ENCODE measurements at regions not wholly inside any gene's neighbourhood (a gene's known extent, or its start where the extent isn't known, plus 50 kb on each side); places are given as distances from the start of the nearest gene placed in this dataset.
"Not testable (repeated sequence)": the region's sequence is repeated elsewhere in the genome, so short reads cannot be mapped to it uniquely, and the experiment has no call there.

- intact Hi-C loops (cut with micrococcal nuclease): no loop called here
- TF ChIP-seq CTCF (IDR thresholded peaks at IDR 0.05): no peak
- ATAC-seq: no peak
- ChIA-PET POLR2A (no interaction called here), CTCF (no interaction called here)
- Mint-ChIP-seq H3K4me3 (no peak overlapping the region), H3K4me1 (ENCODE audit: low read depth) (no peaks in the 10 kb centered on the region), H3K9me3 (no peaks in the 10 kb centered on the region), H3K36me3 (ENCODE audit: low read depth) (no peaks in the 10 kb centered on the region), H3K27me3 (no peaks in the 10 kb centered on the region), H3K27ac (no peak overlapping the region)
- DNase-seq: no peak
These were observed 581.3 kb downstream of the TMEM121 start for GRCh38 chr14:106107703-106108102.

DNA sequence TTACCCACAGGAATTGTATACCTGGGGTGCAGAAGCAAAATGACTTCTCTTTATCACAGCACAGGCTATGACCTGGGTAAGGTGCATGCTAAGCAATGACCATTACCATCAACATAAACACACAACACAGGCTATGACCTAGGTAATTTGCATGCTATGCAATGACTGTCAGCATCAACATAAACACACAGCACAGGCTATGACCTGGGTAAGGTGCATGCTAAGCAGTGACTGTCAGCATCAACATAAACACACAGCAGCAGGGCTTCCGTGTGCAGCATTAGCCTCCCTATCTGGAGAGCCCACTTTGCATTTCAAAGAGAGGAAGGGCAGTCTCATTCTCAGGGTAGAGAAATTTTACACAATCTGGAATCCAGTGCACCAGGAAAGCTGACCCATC is 583.0 kb downstream of the TMEM121 start:
- no peaks in the 10 kb centered on the region for H3K36me3 Mint-ChIP-seq (ENCODE audit: low read depth)
- H3K27me3 Mint-ChIP-seq: no peaks in the 10 kb centered on the region
- no peaks in the 10 kb centered on the region for H3K9me3 Mint-ChIP-seq
- DNase-seq (no peak), ATAC-seq (no peak)
- no peaks in the 10 kb centered on the region for H3K4me1 Mint-ChIP-seq (ENCODE audit: low read depth)
- no peak for TF ChIP-seq CTCF (IDR thresholded peaks at IDR 0.05)
- ChIA-PET POLR2A (no interaction called here), CTCF (no interaction called here)
- H3K27ac Mint-ChIP-seq: no peak overlapping the region
- no peak overlapping the region for H3K4me3 Mint-ChIP-seq
- intact Hi-C loops (cut with micrococcal nuclease): no loop called here

GRCh38 chr14:106115401-106115800 is 589.0 kb downstream of the TMEM121 start:
- no peak for ATAC-seq
- H3K27me3 Mint-ChIP-seq: no peaks in the 10 kb centered on the region
- intact Hi-C loops (cut with micrococcal nuclease): no loop called here
- no peaks in the 10 kb centered on the region for H3K9me3 Mint-ChIP-seq
- peak overlapping the region; percentile 74 for H3K27ac Mint-ChIP-seq
- ChIA-PET POLR2A (no interaction called here), CTCF (interaction anchor here (0.6 to 1.4 kb wide), 4 partner anchors 14 to 423 kb away, joined by 3 read pairs; no protein-coding TSS in a partner anchor)
- DNase-seq: no peak
- TF ChIP-seq CTCF (IDR thresholded peaks at IDR 0.05): no peak
- no peak overlapping the region for H3K4me3 Mint-ChIP-seq
- no peaks in the 10 kb centered on the region for H3K36me3 Mint-ChIP-seq (ENCODE audit: low read depth)
- H3K4me1 Mint-ChIP-seq (ENCODE audit: low read depth): peaks cover 13% of the 10 kb centered on the region

- H3K4me3 Mint-ChIP-seq; H3K36me3 Mint-ChIP-seq (ENCODE audit: low read depth); DNase-seq; H3K9me3 Mint-ChIP-seq; POLR2A ChIA-PET; intact Hi-C loops (cut with micrococcal nuclease); H3K27me3 Mint-ChIP-seq: not testable (repeated sequence)
- CTCF ChIA-PET: interaction anchor here (0.9 to 1.8 kb wide), 4 partner anchors 69 to 422 kb away, joined by 3 to 5 read pairs (median 4); no protein-coding TSS in a partner anchor
- Mint-ChIP-seq H3K4me1 (ENCODE audit: low read depth) (peaks cover 13% of the 10 kb centered on the region), H3K27ac (peak overlapping the region; percentile 15)
- peak; percentile 62 for ATAC-seq
These were observed 590.1 kb downstream of the TMEM121 start for GRCh38 chr14:106116339-106116930.

- no peaks in the 10 kb centered on the region for H3K36me3 Mint-ChIP-seq (ENCODE audit: low read depth)
- POLR2A ChIA-PET: interaction anchor here (1.3 kb wide), 1 partner anchor 14 kb away, joined by 3 read pairs; no protein-coding TSS in a partner anchor
- ATAC-seq (no peak), DNase-seq (no peak)
- no peak for TF ChIP-seq CTCF (IDR thresholded peaks at IDR 0.05)
- CTCF ChIA-PET: interaction anchor here (1.0 to 1.5 kb wide), 2 partner anchors 10 to 79 kb away, joined by 3 to 6 read pairs; no protein-coding TSS in a partner anchor
- peaks cover 13% of the 10 kb centered on the region for H3K4me1 Mint-ChIP-seq (ENCODE audit: low read depth)
- intact Hi-C loops (cut with micrococcal nuclease): no loop called here
- H3K9me3 Mint-ChIP-seq: no peaks in the 10 kb centered on the region
- peak overlapping the region; percentile 66 for H3K4me3 Mint-ChIP-seq
- H3K27me3 Mint-ChIP-seq: no peaks in the 10 kb centered on the region
- H3K27ac Mint-ChIP-seq: peak overlapping the region; percentile 75
These were observed 593.7 kb downstream of the TMEM121 start for GRCh38 chr14:106120101-106120500.
